H9 (cell line): ENCODE measurements at regions not wholly inside any gene's neighbourhood (a gene's known extent, or its start where the extent isn't known, plus 50 kb on each side); places are given as distances from the start of the nearest gene placed in this dataset.

Source experiments
- DNase-seq: peaks from one replicate; pipeline ENCODE4 v3.0.0-alpha.2; 2017
- H2AFZ ChIP-seq: one replicate; pipeline ENCODE4 v1.6.1; 2013; ENCODE audit warnings: mild to moderate bottlenecking, low read length, control low read depth, moderate library complexity
- H2AK5ac ChIP-seq: 2 replicates; pipeline ENCODE4 v1.6.1; 2013; ENCODE audit warnings: low read length, control low read depth, mixed read lengths; ENCODE audit not compliant: insufficient read length
- H2BK120ac ChIP-seq: one replicate; pipeline ENCODE4 v1.6.1; 2013; ENCODE audit warnings: low read depth, mild to moderate bottlenecking, low read length, control low read depth, inconsistent platforms; ENCODE audit not compliant: poor library complexity, severe bottlenecking
- H2BK12ac ChIP-seq: 2 replicates; pipeline ENCODE4 v1.6.1; 2013; ENCODE audit warnings: low read length, control low read depth, mixed read lengths, low read depth; ENCODE audit not compliant: insufficient read length
- H2BK15ac ChIP-seq: 2 replicates; pipeline ENCODE4 v1.6.1; 2013; ENCODE audit warnings: low read depth, low read length, control low read depth
- H2BK20ac ChIP-seq: one replicate; pipeline ENCODE4 v1.6.1; 2013; ENCODE audit warnings: low read depth, mild to moderate bottlenecking, low read length, control low read depth, inconsistent platforms; ENCODE audit not compliant: poor library complexity, severe bottlenecking
- H2BK5ac ChIP-seq: 2 replicates; pipeline ENCODE4 v1.6.1; 2013; ENCODE audit warnings: low read length, control low read depth, mixed read lengths; ENCODE audit not compliant: insufficient read length
- H3K14ac ChIP-seq: 2 replicates; pipeline ENCODE4 v1.6.1; 2013; ENCODE audit warnings: low read length, control low read depth; ENCODE audit not compliant: insufficient read depth
- H3K18ac ChIP-seq: 2 replicates; pipeline ENCODE4 v1.6.1; 2013; ENCODE audit warnings: low read depth, mild to moderate bottlenecking, mixed read lengths, low read length, control low read depth; ENCODE audit not compliant: insufficient read length
- H3K23ac ChIP-seq: 2 replicates; pipeline ENCODE4 v1.6.1; 2013; ENCODE audit warnings: low read length, control low read depth, mixed read lengths, low read depth; ENCODE audit not compliant: insufficient read length
- H3K23me2 ChIP-seq: 2 replicates; pipeline ENCODE4 v1.6.1; 2013; ENCODE audit warnings: low read depth, mild to moderate bottlenecking, mixed read lengths, low read length, control low read depth; ENCODE audit not compliant: insufficient read length, poor library complexity, severe bottlenecking
- H3K27ac ChIP-seq: 2 replicates; pipeline ENCODE4 v1.5.1; 2013; ENCODE audit warnings: low read length, control low read depth, mixed read lengths, low read depth; ENCODE audit not compliant: insufficient read length
- H3K27me3 ChIP-seq: 2 replicates; pipeline ENCODE4 v1.6.1; 2013; ENCODE audit warnings: low read length, control low read depth, inconsistent platforms; ENCODE audit not compliant: insufficient read depth
- H3K4ac ChIP-seq: 2 replicates; pipeline ENCODE4 v1.6.1; 2013; ENCODE audit warnings: low read depth, mild to moderate bottlenecking, control low read depth, inconsistent platforms, low read length, moderate library complexity
- H3K4me1 ChIP-seq: 2 replicates; pipeline ENCODE4 v1.6.1; 2013; ENCODE audit warnings: low read length, control low read depth, inconsistent platforms; ENCODE audit not compliant: insufficient read depth
- H3K4me2 ChIP-seq: 2 replicates; pipeline ENCODE4 v1.6.1; 2013; ENCODE audit warnings: low read length, control low read depth, mixed read lengths; ENCODE audit not compliant: insufficient read length, insufficient read depth
- H3K56ac ChIP-seq: 2 replicates; pipeline ENCODE4 v1.6.1; 2013; ENCODE audit warnings: low read depth, mild to moderate bottlenecking, mixed read lengths, low read length, control low read depth; ENCODE audit not compliant: insufficient read length
- H3K79me1 ChIP-seq: 2 replicates; pipeline ENCODE4 v1.6.1; 2013; ENCODE audit warnings: low read depth, mild to moderate bottlenecking, moderate library complexity, low read length, control low read depth, inconsistent platforms; ENCODE audit not compliant: insufficient read depth, poor library complexity, severe bottlenecking
- H3K79me2 ChIP-seq: 2 replicates; pipeline ENCODE4 v1.6.1; 2013; ENCODE audit warnings: low read length, control low read depth, inconsistent platforms; ENCODE audit not compliant: insufficient read depth
- H3K9ac ChIP-seq: 2 replicates; pipeline ENCODE4 v1.6.1; 2013; ENCODE audit warnings: low read length, control low read depth, mixed read lengths; ENCODE audit not compliant: insufficient read length; ENCODE audit errors: extremely low read depth
- H3K9me3 ChIP-seq: one replicate; pipeline ENCODE4 v1.6.1; 2013; ENCODE audit warnings: low read depth, low read length, inconsistent platforms; ENCODE audit not compliant: control insufficient read depth
- H3T11ph ChIP-seq: one replicate; pipeline ENCODE4 v1.6.1; 2013; ENCODE audit warnings: mild to moderate bottlenecking, low read length, control low read depth, inconsistent platforms
- H4K20me1 ChIP-seq: one replicate; pipeline ENCODE4 v1.6.1; 2013; ENCODE audit not compliant: control insufficient read depth, insufficient read length, insufficient read depth
- H4K5ac ChIP-seq: 2 replicates; pipeline ENCODE4 v1.6.1; 2013; ENCODE audit warnings: low read depth, mild to moderate bottlenecking, mixed read lengths, low read length, control low read depth; ENCODE audit not compliant: insufficient read length
- H4K8ac ChIP-seq: replicated peaks from 2 replicates; pipeline ENCODE4 v1.6.1; 2013; ENCODE audit warnings: low read length, control low read depth, mixed read lengths, low read depth; ENCODE audit not compliant: insufficient read length
- H4K91ac ChIP-seq: 2 replicates; pipeline ENCODE4 v1.6.1; 2013; ENCODE audit warnings: low read depth, mild to moderate bottlenecking, moderate library complexity, mixed read lengths, low read length, control low read depth; ENCODE audit not compliant: insufficient read length
- H3K27ac Mint-ChIP-seq, 3 experiments: 2 replicates in 2 of 3; 3 replicates in 1 of 3; pipeline ENCODE4 v1.8.0; 2020 to 2021; ENCODE audit warnings: mixed read lengths in 3 of 3, mild to moderate bottlenecking in 1 of 3, moderate library complexity in 1 of 3
- H3K27me3 Mint-ChIP-seq: 2 replicates; pipeline ENCODE4 v1.8.0; 2021; ENCODE audit warnings: low read depth, mild to moderate bottlenecking, moderate library complexity, mixed read lengths
- H3K36me3 Mint-ChIP-seq, 3 experiments: 2 replicates in 2 of 3; 3 replicates in 1 of 3; pipeline ENCODE4 v1.8.0; 2020 to 2021; ENCODE audit warnings: low read depth in 3 of 3, mixed read lengths in 3 of 3; ENCODE audit not compliant: insufficient read depth in 1 of 3
- H3K4me1 Mint-ChIP-seq, 2 experiments: 2 replicates each; pipeline ENCODE4 v1.8.0; 2020; ENCODE audit warnings: mixed read lengths in 2 of 2
- H3K4me3 Mint-ChIP-seq, 2 experiments: 2 replicates in 1 of 2; 3 replicates in 1 of 2; pipeline ENCODE4 v1.8.0; 2020 to 2021; ENCODE audit warnings: mild to moderate bottlenecking in 2 of 2, mixed read lengths in 2 of 2, moderate library complexity in 1 of 2
- H3K9me3 Mint-ChIP-seq, 2 experiments: 2 replicates in 1 of 2; 3 replicates in 1 of 2; pipeline ENCODE4 v1.8.0; 2020; ENCODE audit warnings: mild to moderate bottlenecking in 2 of 2, mixed read lengths in 2 of 2, moderate library complexity in 1 of 2
- CTCF ChIP-seq: fragments of 200-600 bp; sonication (generic); conservative IDR thresholded peaks from 3 replicates; pipeline ENCODE4 v1.8.0; 2021; ENCODE audit warnings: antibody characterized with exemption, mild to moderate bottlenecking
- WGBS: extraction: QIAGEN DNeasy Blood & Tissue Kit; methylation state at CpG from one replicate; pipeline ENCODE4 v1.1.7; 2013; ENCODE audit warnings: missing lambda C conversion rate, low lambda C conversion rate, mixed read lengths; ENCODE audit not compliant: insufficient read length; ENCODE audit errors: extremely low coverage; 5-methylcytosine and 5-hydroxymethylcytosine counted together

DNA sequence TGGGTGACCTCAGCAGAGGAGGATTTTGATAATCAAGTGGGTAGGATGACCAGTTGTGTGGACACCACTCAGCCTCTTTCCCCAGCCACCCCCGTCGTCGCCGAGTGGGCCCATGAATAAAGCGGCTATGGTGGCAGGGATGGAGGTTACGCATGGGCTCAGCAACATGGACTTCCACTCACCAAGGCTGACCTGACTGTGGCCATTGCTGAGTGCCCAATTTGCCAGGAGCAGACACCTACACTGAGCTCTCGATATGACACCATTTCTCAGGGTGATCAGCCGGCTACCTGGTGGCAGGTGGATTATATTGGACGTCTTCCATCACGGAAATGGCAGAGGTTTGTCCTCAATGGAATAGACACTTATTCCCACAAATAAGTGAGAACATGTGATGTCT, 361.3 kb downstream of the KLHL4 start:
- no peak for TF ChIP-seq CTCF
- Histone ChIP-seq H3K79me2 (no peaks in the 10 kb centered on the region), H3K4ac (no peak overlapping the region), H3K9me3 (no peaks in the 10 kb centered on the region), H3K14ac (no peak overlapping the region), H2BK20ac (no peak overlapping the region), H3K79me1 (no peaks in the 10 kb centered on the region), H2BK15ac (no peak overlapping the region), H2AK5ac (no peak overlapping the region), H2BK12ac (no peak overlapping the region), H3K18ac (no peak overlapping the region), H3K56ac (no peak overlapping the region), H3K4me2 (no peak overlapping the region), H3K23ac (no peak overlapping the region), H4K8ac (no peak overlapping the region), H2AFZ (no peak overlapping the region), H4K20me1 (no peaks in the 10 kb centered on the region), H3K27ac (no peak overlapping the region), H4K5ac (no peak overlapping the region), H3K4me1 (no peaks in the 10 kb centered on the region), H2BK120ac (no peak overlapping the region), H3K9ac (no peak overlapping the region), H2BK5ac (no peak overlapping the region), H4K91ac (no peak overlapping the region), H3K23me2 (no peaks in the 10 kb centered on the region), H3T11ph (no peak overlapping the region), H3K27me3 (no peaks in the 10 kb centered on the region)
- Mint-ChIP-seq H3K4me1 (no peaks in the 10 kb centered on the region), H3K27ac (no peak overlapping the region), H3K36me3 (no peaks in the 10 kb centered on the region), H3K4me3 (no peak overlapping the region), H3K9me3 (peaks cover 0 to 7% of the 10 kb centered on the region in 2 experiments; a peak in 2 of 5 replicates), H3K27me3 (no peaks in the 10 kb centered on the region; the same call in 1 of the 2 replicates)
- DNase-seq = no peak
- WGBS = no CpG with 5 or more reads among the region's 10 CpGs
